Trophoblast cell (in vitro differentiated cells and primary cell): ENCODE measurements at regions not wholly inside any gene's neighbourhood (a gene's known extent, or its start where the extent isn't known, plus 50 kb on each side); places are given as distances from the start of the nearest gene placed in this dataset.
A peak's percentile ranks its signal among the peaks of the same experiment; 100 is the strongest.
"Not testable (repeated sequence)": the region's sequence is repeated elsewhere in the genome, so short reads cannot be mapped to it uniquely, and the experiment has no call there.

Source experiments
- DNase-seq, 2 donors: peaks; one replicate each; pipeline ENCODE4 v3.0.0-alpha.2; 2016
- H2AFZ ChIP-seq: 2 replicates; pipeline ENCODE4 v1.6.1; 2013; ENCODE audit warnings: low read length, moderate library complexity, mild to moderate bottlenecking; ENCODE audit not compliant: insufficient read depth, poor library complexity
- H2AK5ac ChIP-seq: 2 replicates; pipeline ENCODE4 v1.6.1; 2013; ENCODE audit warnings: mild to moderate bottlenecking, low read length
- H2BK120ac ChIP-seq: 2 replicates; pipeline ENCODE4 v1.6.1; 2013; ENCODE audit warnings: low read length, mild to moderate bottlenecking, moderate library complexity; ENCODE audit not compliant: insufficient read depth, poor library complexity
- H2BK12ac ChIP-seq: 2 replicates; pipeline ENCODE4 v1.6.1; 2013; ENCODE audit warnings: mild to moderate bottlenecking, low read length, moderate library complexity
- H2BK5ac ChIP-seq: 2 replicates; pipeline ENCODE4 v1.6.1; 2013; ENCODE audit warnings: low read length, low read depth, moderate library complexity, mild to moderate bottlenecking; ENCODE audit not compliant: poor library complexity
- H3K14ac ChIP-seq: 2 replicates; pipeline ENCODE4 v1.6.1; 2013; ENCODE audit warnings: mild to moderate bottlenecking, low read length
- H3K18ac ChIP-seq: 2 replicates; pipeline ENCODE4 v1.6.1; 2013; ENCODE audit warnings: mild to moderate bottlenecking, low read length
- H3K23ac ChIP-seq: 2 replicates; pipeline ENCODE4 v1.6.1; 2013; ENCODE audit warnings: low read length
- H3K27ac ChIP-seq: 2 replicates; pipeline ENCODE4 v1.5.1; 2013; ENCODE audit warnings: low read depth, mild to moderate bottlenecking, inconsistent platforms, low read length, moderate library complexity
- H3K27me3 ChIP-seq: 2 replicates; pipeline ENCODE4 v1.6.1; 2013; ENCODE audit warnings: inconsistent platforms, mild to moderate bottlenecking, low read length, moderate library complexity; ENCODE audit not compliant: insufficient read depth
- H3K36me3 ChIP-seq, 2 experiments: 1 replicate in 1 of 2; 2 replicates in 1 of 2; pipeline ENCODE4 v1.6.1; 2013; ENCODE audit warnings: low read length in 2 of 2, mild to moderate bottlenecking in 2 of 2, moderate library complexity in 1 of 2; ENCODE audit not compliant: insufficient read depth in 2 of 2, control insufficient read depth in 1 of 2
- H3K4ac ChIP-seq: 2 replicates; pipeline ENCODE4 v1.6.1; 2013; ENCODE audit warnings: low read depth, mild to moderate bottlenecking, low read length, moderate library complexity
- H3K4me1 ChIP-seq, 2 experiments: 1 replicate in 1 of 2; 2 replicates in 1 of 2; pipeline ENCODE4 v1.6.1; 2013; ENCODE audit warnings: low read length in 2 of 2, mild to moderate bottlenecking in 2 of 2, moderate library complexity in 1 of 2; ENCODE audit not compliant: insufficient read depth in 2 of 2, control insufficient read depth in 1 of 2
- H3K4me2 ChIP-seq: 2 replicates; pipeline ENCODE4 v1.6.1; 2013; ENCODE audit warnings: inconsistent platforms, mild to moderate bottlenecking, low read length, moderate library complexity
- H3K4me3 ChIP-seq: 2 replicates; pipeline ENCODE4 v1.5.1; 2013; ENCODE audit warnings: mild to moderate bottlenecking, low read depth, low read length, inconsistent platforms
- H3K79me1 ChIP-seq: one replicate; pipeline ENCODE4 v1.6.1; 2013; ENCODE audit warnings: low read length
- H3K79me2 ChIP-seq: 2 replicates; pipeline ENCODE4 v1.6.1; 2013; ENCODE audit warnings: low read length, mild to moderate bottlenecking; ENCODE audit not compliant: control insufficient read depth, insufficient read depth, poor library complexity
- H3K9ac ChIP-seq: 2 replicates; pipeline ENCODE4 v1.6.1; 2013; ENCODE audit warnings: mild to moderate bottlenecking, low read length
- H3K9me3 ChIP-seq: 2 replicates; pipeline ENCODE4 v1.6.1; 2013; ENCODE audit warnings: low read depth, mild to moderate bottlenecking, control low read depth, inconsistent platforms, low read length; ENCODE audit not compliant: insufficient read depth
- H4K12ac ChIP-seq: 2 replicates; pipeline ENCODE4 v1.6.1; 2013; ENCODE audit warnings: low read depth, mild to moderate bottlenecking, low read length, moderate library complexity
- H4K8ac ChIP-seq: 2 replicates; pipeline ENCODE4 v1.6.1; 2013; ENCODE audit warnings: low read depth, mild to moderate bottlenecking, low read length, moderate library complexity
- H4K91ac ChIP-seq: one replicate; pipeline ENCODE4 v1.6.1; 2013; ENCODE audit warnings: low read depth, mild to moderate bottlenecking, low read length, moderate library complexity
- WGBS: extraction: QIAGEN DNeasy Blood & Tissue Kit; methylation state at CpG from one replicate; pipeline ENCODE4 v1.1.7; 2013; ENCODE audit warnings: missing lambda C conversion rate; ENCODE audit not compliant: insufficient read length, insufficient coverage; ENCODE audit errors: extremely low coverage; 5-methylcytosine and 5-hydroxymethylcytosine counted together

DNA sequence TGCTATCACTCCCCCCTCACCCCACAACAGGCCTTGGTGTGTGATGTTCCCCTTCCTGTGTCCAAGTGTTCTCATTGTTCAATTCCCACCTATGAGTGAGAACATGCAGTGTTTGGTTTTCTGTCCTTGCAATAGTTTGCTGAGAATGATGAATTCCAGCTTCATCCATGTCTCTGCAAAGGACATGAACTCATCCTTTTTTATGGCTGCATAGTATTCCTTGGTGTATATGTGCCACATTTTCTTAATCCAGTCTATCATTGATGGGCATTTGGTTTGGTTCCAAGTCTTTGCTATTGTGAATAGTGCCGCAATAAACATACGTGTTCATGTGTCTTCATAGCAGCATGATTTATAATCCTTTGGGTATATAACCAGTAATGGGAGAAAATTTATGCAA lies 106.0 kb upstream of the ESX1 start:
- not testable (repeated sequence) for H4K91ac ChIP-seq, H3K9ac ChIP-seq, H2BK5ac ChIP-seq, DNase-seq, H4K12ac ChIP-seq, H2AK5ac ChIP-seq, H2BK120ac ChIP-seq, H3K4me3 ChIP-seq, H3K18ac ChIP-seq, H3K36me3 ChIP-seq, H3K4me1 ChIP-seq, H3K79me2 ChIP-seq, H2AFZ ChIP-seq, H3K4me2 ChIP-seq, H3K14ac ChIP-seq, H4K8ac ChIP-seq, H3K9me3 ChIP-seq, H3K4ac ChIP-seq, H3K27me3 ChIP-seq, H3K27ac ChIP-seq, H3K79me1 ChIP-seq, H3K23ac ChIP-seq, H2BK12ac ChIP-seq
- WGBS = no CpG with 5 or more reads among the region's 2 CpGs

DNA sequence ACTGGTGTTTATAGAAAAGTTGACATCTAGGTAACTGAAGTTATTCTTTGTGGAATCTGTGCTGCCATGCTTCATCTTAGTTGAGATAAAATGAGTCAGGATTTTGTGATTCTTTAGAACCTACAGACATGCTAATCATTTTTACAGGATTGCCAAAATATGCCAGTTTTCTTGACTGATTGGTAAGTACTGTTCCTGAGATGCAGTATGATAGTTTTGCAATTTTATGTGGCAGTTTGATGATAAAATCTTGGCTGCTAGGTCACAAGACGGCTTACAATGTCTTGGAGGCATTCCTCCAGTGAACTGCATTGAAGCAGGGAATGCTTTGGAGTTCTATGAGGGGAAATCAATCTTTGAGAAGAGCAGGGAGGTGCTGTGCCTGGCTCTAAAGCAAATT lies 104.4 kb upstream of the ESX1 start:
- no peak overlapping the region for H2BK120ac ChIP-seq
- H3K27me3 ChIP-seq = no peaks in the 10 kb centered on the region
- H3K23ac ChIP-seq = no peak overlapping the region
- H3K36me3 ChIP-seq = no peaks in the 10 kb centered on the region
- no peaks in the 10 kb centered on the region for H3K79me2 ChIP-seq
- DNase-seq = peak; percentile 46 to 82
- no peak overlapping the region for H3K18ac ChIP-seq
- H3K4me2 ChIP-seq = no peak overlapping the region
- H2BK5ac ChIP-seq = no peak overlapping the region
- H3K4me3 ChIP-seq = no peak overlapping the region
- H3K14ac ChIP-seq = no peak overlapping the region
- H3K9ac ChIP-seq = no peak overlapping the region
- no peak overlapping the region for H4K91ac ChIP-seq
- WGBS = no CpG with 5 or more reads among the region's 1 CpG
- H3K4me1 ChIP-seq = no peaks in the 10 kb centered on the region
- no peak overlapping the region for H2AK5ac ChIP-seq
- H2BK12ac ChIP-seq = no peak overlapping the region
- H3K27ac ChIP-seq = no peak overlapping the region
- no peaks in the 10 kb centered on the region for H3K79me1 ChIP-seq
- no peak overlapping the region for H4K12ac ChIP-seq
- no peak overlapping the region for H3K4ac ChIP-seq
- no peak overlapping the region for H4K8ac ChIP-seq
- no peaks in the 10 kb centered on the region for H3K9me3 ChIP-seq
- no peak overlapping the region for H2AFZ ChIP-seq

- H2AK5ac ChIP-seq = no peak overlapping the region
- H3K79me1 ChIP-seq = no peaks in the 10 kb centered on the region
- no peak overlapping the region for H2AFZ ChIP-seq
- H3K9ac ChIP-seq = no peak overlapping the region
- no peaks in the 10 kb centered on the region for H3K27me3 ChIP-seq
- no peak overlapping the region for H2BK120ac ChIP-seq
- peaks cover 0 to 2% of the 10 kb centered on the region in 2 experiments for H3K4me1 ChIP-seq
- H3K23ac ChIP-seq = no peak overlapping the region
- no peak overlapping the region for H3K27ac ChIP-seq
- H3K36me3 ChIP-seq = no peaks in the 10 kb centered on the region
- no peaks in the 10 kb centered on the region for H3K9me3 ChIP-seq
- H4K12ac ChIP-seq = no peak overlapping the region
- no peak overlapping the region for H3K14ac ChIP-seq
- H3K4me3 ChIP-seq = no peak overlapping the region
- no peak overlapping the region for H2BK5ac ChIP-seq
- H4K8ac ChIP-seq = no peak overlapping the region
- H3K79me2 ChIP-seq = no peaks in the 10 kb centered on the region
- H3K4ac ChIP-seq = no peak overlapping the region
- H3K18ac ChIP-seq = no peak overlapping the region
- DNase-seq = peak in 1 of 2 donors; percentile 64
- no CpG with 5 or more reads among the region's 3 CpGs for WGBS
- no peak overlapping the region for H2BK12ac ChIP-seq
- no peak overlapping the region for H3K4me2 ChIP-seq
- no peak overlapping the region for H4K91ac ChIP-seq
These were observed 96.5 kb upstream of the ESX1 start for GRCh38 chrX:104351173-104351769.

GRCh38 chrX:104347860-104348259 lies 93.1 kb upstream of the ESX1 start:
- no CpG with 5 or more reads among the region's 4 CpGs for WGBS
- no peak overlapping the region for H3K14ac ChIP-seq
- H3K4me3 ChIP-seq = no peak overlapping the region
- H2AFZ ChIP-seq = no peak overlapping the region
- H4K91ac ChIP-seq = no peak overlapping the region
- H3K79me1 ChIP-seq = no peaks in the 10 kb centered on the region
- H3K9me3 ChIP-seq = no peaks in the 10 kb centered on the region
- H3K18ac ChIP-seq = no peak overlapping the region
- H3K23ac ChIP-seq = no peak overlapping the region
- no peaks in the 10 kb centered on the region for H3K27me3 ChIP-seq
- no peaks in the 10 kb centered on the region for H3K36me3 ChIP-seq
- no peak overlapping the region for H3K9ac ChIP-seq
- no peak overlapping the region for H2BK12ac ChIP-seq
- no peak overlapping the region for H4K12ac ChIP-seq
- H2BK5ac ChIP-seq = no peak overlapping the region
- H3K4me2 ChIP-seq = peak overlapping the region; percentile 23
- H3K4me1 ChIP-seq = peaks cover 0 to 2% of the 10 kb centered on the region in 2 experiments
- H3K4ac ChIP-seq = no peak overlapping the region
- no peak overlapping the region for H3K27ac ChIP-seq
- no peaks in the 10 kb centered on the region for H3K79me2 ChIP-seq
- no peak overlapping the region for H2AK5ac ChIP-seq
- no peak overlapping the region for H2BK120ac ChIP-seq
- H4K8ac ChIP-seq = no peak overlapping the region
- DNase-seq = no peak
